D721Med (cell line): ENCODE measurements at regions not wholly inside any gene's neighbourhood (a gene's known extent, or its start where the extent isn't known, plus 50 kb on each side); places are given as distances from the start of the nearest gene placed in this dataset.

Source experiments
- DNase-seq: peaks from one replicate; pipeline ENCODE4 v3.0.0; 2011; ENCODE audit warnings: low spot score; ENCODE audit not compliant: insufficient read length
- FAIRE-seq: peaks from 2 replicates; lab custom pipeline; 2011; peaks lifted over from hg19 to GRCh38; lab: Jason Lieb, UNC
- TF ChIP-seq, protein P1 (sequence below): IDR thresholded peaks from 2 replicates; pipeline ENCODE4 v1.5.1; 2012; ENCODE audit warnings: mild to moderate bottlenecking, control low read depth; ENCODE audit not compliant: insufficient read depth; ENCODE audit errors: missing control alignments

DNA sequence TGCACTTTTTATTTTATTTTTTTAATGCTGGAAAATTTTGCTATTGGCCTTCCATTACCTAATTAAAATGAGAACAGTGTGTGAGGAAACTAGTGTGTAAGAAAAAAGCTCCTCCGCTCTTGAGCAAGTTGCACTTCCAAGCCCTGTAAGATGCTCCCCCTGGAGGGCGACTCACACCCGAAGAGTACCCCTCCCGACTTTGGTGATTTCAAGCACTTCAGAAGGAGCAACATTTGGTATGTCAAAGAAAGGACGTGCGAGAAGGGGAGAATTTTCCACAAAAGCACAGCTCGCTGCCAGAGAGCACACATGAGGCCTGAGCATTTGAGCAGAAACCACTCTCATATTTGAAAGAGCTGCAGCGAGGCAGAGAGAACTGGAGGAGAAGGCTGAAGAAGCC lies 504.4 kb downstream of the FGF9 start:
- TF ChIP-seq, protein P1, sequence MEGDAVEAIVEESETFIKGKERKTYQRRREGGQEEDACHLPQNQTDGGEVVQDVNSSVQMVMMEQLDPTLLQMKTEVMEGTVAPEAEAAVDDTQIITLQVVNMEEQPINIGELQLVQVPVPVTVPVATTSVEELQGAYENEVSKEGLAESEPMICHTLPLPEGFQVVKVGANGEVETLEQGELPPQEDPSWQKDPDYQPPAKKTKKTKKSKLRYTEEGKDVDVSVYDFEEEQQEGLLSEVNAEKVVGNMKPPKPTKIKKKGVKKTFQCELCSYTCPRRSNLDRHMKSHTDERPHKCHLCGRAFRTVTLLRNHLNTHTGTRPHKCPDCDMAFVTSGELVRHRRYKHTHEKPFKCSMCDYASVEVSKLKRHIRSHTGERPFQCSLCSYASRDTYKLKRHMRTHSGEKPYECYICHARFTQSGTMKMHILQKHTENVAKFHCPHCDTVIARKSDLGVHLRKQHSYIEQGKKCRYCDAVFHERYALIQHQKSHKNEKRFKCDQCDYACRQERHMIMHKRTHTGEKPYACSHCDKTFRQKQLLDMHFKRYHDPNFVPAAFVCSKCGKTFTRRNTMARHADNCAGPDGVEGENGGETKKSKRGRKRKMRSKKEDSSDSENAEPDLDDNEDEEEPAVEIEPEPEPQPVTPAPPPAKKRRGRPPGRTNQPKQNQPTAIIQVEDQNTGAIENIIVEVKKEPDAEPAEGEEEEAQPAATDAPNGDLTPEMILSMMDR: no peak
- DNase-seq (no peak), FAIRE-seq (no peak)

- FAIRE-seq (no peak), DNase-seq (no peak)
- TF ChIP-seq, protein P1: no peak
Observed at GRCh38 chr13:22175815-22176214, 504.9 kb downstream of the FGF9 start.

- FAIRE-seq: no peak
- no peak for DNase-seq
- TF ChIP-seq, protein P1: no peak
Observed at GRCh38 chr13:22176968-22177520, 506.2 kb downstream of the FGF9 start.

DNA sequence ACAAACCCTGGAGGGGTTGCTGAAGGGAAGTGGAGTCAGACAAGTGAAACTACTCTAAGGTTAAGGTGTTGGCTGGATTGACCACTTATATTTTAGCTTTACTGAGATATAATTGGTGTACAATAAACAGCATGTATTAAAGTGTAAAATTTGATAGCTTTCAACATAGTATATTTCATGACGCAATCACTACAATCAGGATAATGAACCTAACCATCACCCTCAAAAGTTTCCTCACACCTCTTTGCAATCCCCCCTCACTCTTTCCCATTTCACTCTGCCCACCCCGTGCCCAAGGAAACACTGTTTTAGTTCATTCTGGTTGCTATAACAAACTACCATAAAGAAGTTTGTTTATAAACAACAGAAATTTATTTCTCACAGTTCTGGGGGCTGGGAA lies 508.0 kb downstream of the FGF9 start:
- TF ChIP-seq, protein P1: no peak
- DNase-seq: no peak
- no peak for FAIRE-seq

DNA sequence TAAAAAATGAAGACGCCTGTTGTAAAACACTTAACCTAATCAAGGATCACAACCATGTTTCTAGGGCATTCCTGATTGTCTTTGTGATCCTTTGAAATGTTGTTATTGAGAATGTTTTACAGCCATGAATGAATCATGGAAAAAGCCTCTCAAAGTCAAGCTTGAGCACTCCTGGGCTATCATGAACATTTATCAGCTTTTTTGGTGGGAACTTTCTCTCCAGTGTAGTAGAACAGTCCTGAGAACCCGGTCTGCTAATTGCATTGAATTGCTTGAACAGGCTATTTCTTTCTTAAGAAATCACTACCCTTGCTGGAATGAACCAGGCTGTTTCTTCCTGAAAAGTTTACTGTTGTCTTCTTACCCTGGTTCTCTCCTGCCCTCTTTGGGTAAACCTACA lies 516.5 kb downstream of the FGF9 start:
- TF ChIP-seq, protein P1: no peak
- no peak for DNase-seq
- FAIRE-seq: no peak

DNA sequence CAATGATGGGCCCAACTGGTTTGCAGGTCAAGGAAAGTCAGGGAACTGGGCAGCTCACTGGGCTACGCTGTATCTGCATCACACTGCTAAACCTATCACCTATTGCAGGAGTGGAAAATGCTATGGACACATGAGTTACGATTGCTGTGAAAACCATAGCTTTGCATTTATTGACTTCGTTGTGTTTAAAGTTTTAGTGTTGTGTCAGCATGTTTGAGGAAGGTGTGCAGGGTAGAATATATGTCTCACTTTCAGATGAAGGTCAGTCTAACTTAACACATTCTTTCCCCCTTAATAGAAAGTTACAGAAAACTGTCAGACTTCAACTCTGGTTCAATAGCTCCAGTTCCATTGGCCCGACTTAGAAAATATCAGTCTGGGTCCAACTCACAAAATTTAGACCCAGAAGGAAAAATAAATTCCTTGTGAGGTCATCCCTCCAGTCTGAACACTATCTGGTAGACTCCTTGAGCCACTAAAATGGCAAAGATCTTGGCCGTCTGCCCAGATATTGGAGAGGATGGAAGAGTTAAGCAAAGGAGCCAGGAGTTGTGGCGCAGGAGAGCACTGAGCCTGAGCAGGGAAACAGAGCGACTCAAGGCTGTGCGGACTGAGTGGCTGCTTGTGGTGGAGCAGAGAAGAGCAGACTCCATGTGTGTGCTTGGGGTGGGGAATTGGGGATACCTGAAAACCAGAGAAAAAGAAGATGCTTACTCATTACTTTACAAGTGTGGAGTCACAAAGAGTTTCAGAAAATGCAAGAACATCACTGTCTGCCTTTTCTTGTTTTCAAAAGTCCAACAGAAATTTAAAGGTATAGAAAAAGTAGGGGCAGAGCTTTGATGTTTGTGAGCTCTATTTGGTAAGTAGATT lies 518.5 kb downstream of the FGF9 start:
- TF ChIP-seq, protein P1: no peak
- DNase-seq (no peak), FAIRE-seq (no peak)

GRCh38 chr13:22193070-22193469 lies 522.2 kb downstream of the FGF9 start:
- DNase-seq (no peak), FAIRE-seq (no peak)
- TF ChIP-seq, protein P1: no peak
